SJSA1 (cell line): ENCODE measurements at regions not wholly inside any gene's neighbourhood (a gene's known extent, or its start where the extent isn't known, plus 50 kb on each side); places are given as distances from the start of the nearest gene placed in this dataset.
A peak's percentile ranks its signal among the peaks of the same experiment; 100 is the strongest.

Experiments
- DNase-seq, 2 experiments: peaks; one replicate each; pipeline ENCODE4 v3.0.0-alpha.2; 2015 to 2020; ENCODE audit warnings: low spot score in 2 of 2, low read depth in 1 of 2
- H3K27ac ChIP-seq: fragments of 250-450 bp; sonication (Bioruptor Pico); 2 replicates; pipeline ENCODE4 v1.5.1; 2020; ENCODE audit warnings: mild to moderate bottlenecking, moderate library complexity
- H3K27me3 ChIP-seq: fragments of 250-450 bp; sonication (Bioruptor Pico); replicated peaks from 2 replicates; pipeline ENCODE4 v1.5.1; 2020; ENCODE audit warnings: mild to moderate bottlenecking, moderate library complexity
- H3K36me3 ChIP-seq: fragments of 250-450 bp; sonication (Bioruptor Pico); 2 replicates; pipeline ENCODE4 v1.5.1; 2020; ENCODE audit warnings: mild to moderate bottlenecking
- H3K4me1 ChIP-seq: fragments of 250-450 bp; sonication (Bioruptor Pico); replicated peaks from 2 replicates; pipeline ENCODE4 v1.6.1; 2021; ENCODE audit warnings: mild to moderate bottlenecking
- H3K4me3 ChIP-seq: fragments of 250-450 bp; sonication (Bioruptor Pico); 2 replicates; pipeline ENCODE4 v1.5.1; 2020; ENCODE audit warnings: mild to moderate bottlenecking
- H3K9me3 ChIP-seq: fragments of 250-450 bp; sonication (Bioruptor Pico); replicated peaks from 2 replicates; pipeline ENCODE4 v1.5.1; 2020; ENCODE audit warnings: mild to moderate bottlenecking

DNA sequence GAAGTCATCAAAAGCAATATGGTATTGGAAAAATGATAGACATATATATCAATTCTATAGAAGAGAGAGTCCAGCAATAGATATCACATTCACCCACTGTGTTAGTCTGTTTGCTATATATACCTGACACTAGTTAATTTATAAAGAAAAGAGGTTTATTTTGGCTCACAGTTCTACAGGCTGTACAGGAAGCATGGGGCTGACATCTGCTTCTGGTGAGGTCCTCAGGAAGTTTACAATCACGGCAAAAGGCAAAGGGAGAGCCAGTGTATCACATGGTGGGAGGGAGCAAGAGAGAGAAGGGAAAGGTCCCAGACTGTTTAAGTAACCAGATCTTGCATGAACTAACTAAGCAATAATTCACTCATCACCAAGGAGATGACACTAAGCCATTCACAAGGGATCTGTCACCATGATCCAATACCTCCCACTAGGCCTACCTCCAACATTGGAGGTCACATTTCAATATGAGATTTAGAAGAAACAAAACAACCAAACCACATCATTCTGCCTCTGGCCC is 470.6 kb downstream of the METTL4 start:
- H3K4me3 ChIP-seq = no peak overlapping the region
- peaks cover 8% of the 10 kb centered on the region for H3K4me1 ChIP-seq
- no peaks in the 10 kb centered on the region for H3K36me3 ChIP-seq
- H3K27me3 ChIP-seq = no peaks in the 10 kb centered on the region
- no peak overlapping the region for H3K27ac ChIP-seq
- no peak for DNase-seq
- H3K9me3 ChIP-seq = no peaks in the 10 kb centered on the region

DNA sequence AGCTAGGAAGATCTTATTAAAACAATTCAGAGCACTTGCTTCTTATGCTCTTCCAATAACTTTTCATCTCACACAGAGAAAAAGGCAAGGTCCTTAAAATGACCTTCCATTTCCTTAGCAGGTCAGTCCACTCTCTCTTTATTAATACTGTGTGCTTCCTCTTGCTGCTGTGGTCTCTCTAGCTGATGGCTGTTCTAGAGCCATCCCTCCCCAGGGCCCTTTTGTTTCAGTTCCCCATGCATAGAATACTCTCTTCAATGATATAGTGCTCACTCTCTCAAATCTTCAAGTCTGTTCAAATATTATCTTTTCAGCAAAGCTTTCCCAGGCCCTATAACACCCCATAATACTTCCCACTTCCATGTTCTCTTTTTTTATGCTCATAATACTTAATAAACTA is 469.3 kb downstream of the METTL4 start:
- Histone ChIP-seq H3K4me1 (no peaks in the 10 kb centered on the region), H3K27ac (no peak overlapping the region), H3K36me3 (no peaks in the 10 kb centered on the region), H3K27me3 (no peaks in the 10 kb centered on the region), H3K4me3 (no peak overlapping the region), H3K9me3 (no peaks in the 10 kb centered on the region)
- no peak for DNase-seq

DNA sequence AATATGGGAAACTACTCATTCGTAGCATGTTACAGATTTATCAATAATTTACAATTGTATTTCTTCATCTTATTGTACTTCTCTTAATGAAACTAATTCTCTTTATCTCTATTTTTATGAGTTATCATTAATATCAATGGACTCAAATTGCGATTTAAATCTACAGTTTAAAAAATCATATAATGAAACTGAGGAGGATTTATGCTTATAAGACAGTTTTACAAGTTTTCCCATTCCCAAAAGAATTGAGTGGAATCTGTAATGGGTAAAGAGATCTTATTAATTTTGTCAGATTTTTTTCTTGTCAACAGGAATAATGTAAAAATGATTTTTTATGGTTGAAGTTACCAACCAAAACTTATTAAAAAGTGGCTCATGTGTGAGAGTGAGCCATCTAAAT is 468.0 kb downstream of the METTL4 start:
- Histone ChIP-seq H3K27ac (no peak overlapping the region), H3K4me3 (no peak overlapping the region), H3K36me3 (no peaks in the 10 kb centered on the region), H3K4me1 (peaks cover under 1% of the 10 kb centered on the region; the same call in 1 of the 2 replicates), H3K9me3 (no peaks in the 10 kb centered on the region), H3K27me3 (no peaks in the 10 kb centered on the region)
- no peak for DNase-seq

DNA sequence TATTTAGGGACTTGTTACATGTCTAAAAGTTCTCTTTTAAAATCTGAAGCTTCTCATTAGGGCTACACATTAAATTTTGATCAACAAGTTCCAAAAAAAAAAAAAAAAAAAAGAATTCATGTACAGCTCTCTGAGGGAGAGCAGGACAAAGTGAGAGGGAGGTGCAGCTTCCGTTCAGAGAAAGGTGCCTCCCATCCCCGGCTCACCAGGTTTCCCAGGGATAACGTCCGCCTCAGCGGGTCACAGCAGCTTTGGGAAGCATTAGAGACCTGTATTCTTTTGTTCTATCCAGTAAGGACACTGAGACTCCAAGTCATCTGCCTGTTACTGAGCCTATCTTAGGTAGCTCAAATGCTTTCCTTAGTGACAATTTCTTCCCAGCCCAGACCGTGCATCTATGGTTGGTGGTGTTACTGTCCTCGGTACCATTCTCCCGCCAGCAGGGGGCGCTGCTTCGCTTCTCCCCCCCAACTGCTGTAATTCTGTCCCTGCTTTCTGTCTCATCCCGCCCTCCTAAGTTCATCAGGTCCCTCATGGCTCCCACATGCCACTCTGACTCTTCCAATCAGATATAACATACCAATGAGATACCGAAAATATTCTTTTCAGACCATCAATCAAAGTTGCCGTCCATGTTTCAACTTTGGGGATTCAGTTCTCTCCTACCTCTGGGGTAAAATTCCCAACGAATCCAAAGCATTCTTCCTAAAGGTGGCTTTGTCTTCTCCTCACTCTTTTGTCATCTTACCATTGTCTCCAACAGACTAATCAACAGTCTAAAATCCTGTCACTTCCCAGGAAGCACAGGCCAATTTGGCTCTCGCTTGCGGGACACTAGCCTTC is 466.5 kb downstream of the METTL4 start:
- peaks cover 9% of the 10 kb centered on the region for H3K4me1 ChIP-seq
- H3K4me3 ChIP-seq = no peak overlapping the region

DNA sequence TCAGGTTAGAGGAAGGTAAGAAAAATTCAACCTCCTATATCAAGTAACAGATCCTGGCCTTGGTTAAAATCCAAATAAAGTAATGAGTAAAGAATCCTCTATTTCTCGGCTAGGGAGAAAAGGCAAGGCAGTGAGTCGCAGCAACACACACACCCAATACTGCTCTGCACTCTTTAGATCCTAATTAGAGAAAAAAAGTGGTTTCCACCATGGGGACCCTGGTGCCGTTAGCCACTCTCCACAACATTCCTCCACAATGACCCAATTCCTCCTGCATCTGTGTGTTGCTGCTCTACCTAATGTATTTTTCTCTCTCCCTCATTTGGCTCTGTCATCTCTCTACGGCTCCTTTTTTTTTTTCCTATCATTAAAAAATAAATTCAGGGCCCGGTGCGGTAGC is 462.7 kb downstream of the METTL4 start:
- Histone ChIP-seq H3K27ac (no peak overlapping the region), H3K4me3 (no peak overlapping the region), H3K36me3 (no peaks in the 10 kb centered on the region), H3K4me1 (peaks cover 37% of the 10 kb centered on the region), H3K27me3 (no peaks in the 10 kb centered on the region), H3K9me3 (no peaks in the 10 kb centered on the region)
- peak in 1 of 2 experiments; percentile 23 for DNase-seq

More for the DNA sequence above, 466.5 kb downstream of the METTL4 start:
- H3K27me3 ChIP-seq = no peaks in the 10 kb centered on the region
- H3K27ac ChIP-seq = no peak overlapping the region
- H3K9me3 ChIP-seq = no peaks in the 10 kb centered on the region
- DNase-seq = peak; percentile 48 to 59
- H3K36me3 ChIP-seq = no peaks in the 10 kb centered on the region

DNA sequence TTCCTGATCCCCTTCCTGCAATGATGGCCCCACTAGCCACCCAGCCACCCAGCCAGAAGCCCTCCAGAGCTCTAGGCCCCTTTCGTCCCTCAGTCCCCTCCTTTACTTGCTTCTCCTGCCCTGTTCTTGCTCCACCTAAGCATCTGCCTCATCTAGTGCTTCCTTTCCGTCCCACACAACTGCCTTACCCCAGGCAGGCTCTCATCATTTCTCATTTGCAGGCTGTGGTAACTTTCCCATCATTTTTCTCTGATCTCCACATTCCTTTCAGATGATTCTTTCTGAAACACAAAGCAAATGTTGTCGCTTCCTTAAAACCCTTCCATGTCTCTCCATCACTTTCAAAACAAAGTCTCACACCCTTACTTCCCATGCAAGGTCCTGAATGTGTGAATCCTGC is 459.8 kb downstream of the METTL4 start:
- Histone ChIP-seq H3K27ac (peak overlapping the region; percentile 45), H3K27me3 (no peaks in the 10 kb centered on the region), H3K4me1 (peaks cover 37% of the 10 kb centered on the region), H3K9me3 (no peaks in the 10 kb centered on the region), H3K4me3 (no peak overlapping the region), H3K36me3 (no peaks in the 10 kb centered on the region)
- DNase-seq = peak; percentile 54 to 76

DNA sequence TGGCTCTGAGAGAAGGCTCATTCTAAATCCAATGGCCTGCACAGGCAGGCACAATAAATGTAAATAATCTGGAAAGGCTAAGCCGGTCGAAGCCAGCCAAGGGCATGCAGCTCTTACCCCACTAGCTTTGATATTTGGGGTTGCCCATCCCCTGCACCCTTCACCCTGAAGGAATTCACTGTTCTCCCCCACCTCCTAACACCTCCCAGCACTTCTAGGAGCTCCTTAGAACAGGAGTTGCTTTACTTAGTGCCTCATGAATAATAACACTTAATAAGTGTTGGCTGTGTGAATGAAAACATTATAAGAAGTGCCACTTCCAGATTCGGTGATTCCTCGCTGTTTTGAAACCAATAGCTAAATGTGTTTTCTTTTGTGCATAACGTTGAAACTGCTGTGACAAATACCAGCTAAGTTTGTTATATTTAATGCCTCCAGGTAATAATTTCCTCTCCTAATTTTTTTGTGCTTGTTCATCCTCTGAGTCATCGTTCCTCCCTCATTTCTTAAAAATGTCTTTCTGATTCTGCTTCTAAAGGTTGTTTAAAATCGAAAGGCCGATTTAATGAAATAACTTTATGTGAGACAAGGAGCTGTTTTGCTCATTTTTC is 458.8 kb downstream of the METTL4 start:
- Histone ChIP-seq H3K9me3 (no peaks in the 10 kb centered on the region), H3K27me3 (no peaks in the 10 kb centered on the region), H3K4me3 (no peak overlapping the region), H3K4me1 (peaks cover 37% of the 10 kb centered on the region), H3K36me3 (no peaks in the 10 kb centered on the region), H3K27ac (peak overlapping the region; percentile 45)
- peak in 1 of 2 experiments; percentile 29 for DNase-seq

DNA sequence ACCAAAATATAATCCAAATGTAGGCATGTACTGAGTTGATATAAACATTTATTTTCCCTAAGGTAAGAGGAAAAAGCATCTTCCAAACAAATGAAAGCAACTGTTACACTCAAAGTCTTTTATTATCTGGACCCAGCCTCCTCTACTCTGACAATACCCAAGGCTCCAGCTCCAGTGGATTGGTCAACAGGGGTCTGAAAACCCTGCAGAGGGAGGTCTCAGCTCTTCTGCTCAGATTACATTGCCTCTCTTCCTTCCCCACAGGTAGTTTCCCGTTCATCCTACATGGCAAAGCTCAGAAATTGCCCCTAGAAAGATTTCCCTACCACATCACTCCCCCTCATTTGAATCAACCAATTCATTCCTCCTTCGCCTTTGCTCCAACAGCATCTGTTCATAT is 457.0 kb downstream of the METTL4 start:
- no peaks in the 10 kb centered on the region for H3K36me3 ChIP-seq
- H3K27me3 ChIP-seq = no peaks in the 10 kb centered on the region

DNA sequence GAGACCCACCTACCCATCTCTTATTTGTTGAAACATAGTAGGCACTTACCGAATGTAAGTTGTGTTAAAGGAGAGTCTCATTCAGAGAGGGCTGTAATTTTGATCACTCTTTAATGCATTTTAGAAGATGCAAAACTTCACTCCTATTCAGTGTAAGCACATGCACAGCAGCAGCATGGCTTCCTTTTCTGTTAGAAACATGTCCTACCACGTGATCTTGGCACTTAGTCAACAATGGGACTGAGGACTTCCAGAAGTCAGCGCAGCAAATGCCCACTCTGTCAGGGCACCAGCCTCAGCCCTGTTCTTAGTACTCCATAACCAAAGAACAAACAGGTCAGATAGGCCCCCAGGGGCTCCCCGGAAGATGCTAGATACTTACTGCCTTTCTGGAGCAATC is 456.5 kb downstream of the METTL4 start:
- peaks cover 28% of the 10 kb centered on the region for H3K4me1 ChIP-seq
- no peak for DNase-seq

More for the DNA sequence above, 457.0 kb downstream of the METTL4 start:
- Histone ChIP-seq H3K4me3 (no peak overlapping the region), H3K9me3 (no peaks in the 10 kb centered on the region), H3K4me1 (peaks cover 28% of the 10 kb centered on the region), H3K27ac (no peak overlapping the region)
- DNase-seq = no peak

DNA sequence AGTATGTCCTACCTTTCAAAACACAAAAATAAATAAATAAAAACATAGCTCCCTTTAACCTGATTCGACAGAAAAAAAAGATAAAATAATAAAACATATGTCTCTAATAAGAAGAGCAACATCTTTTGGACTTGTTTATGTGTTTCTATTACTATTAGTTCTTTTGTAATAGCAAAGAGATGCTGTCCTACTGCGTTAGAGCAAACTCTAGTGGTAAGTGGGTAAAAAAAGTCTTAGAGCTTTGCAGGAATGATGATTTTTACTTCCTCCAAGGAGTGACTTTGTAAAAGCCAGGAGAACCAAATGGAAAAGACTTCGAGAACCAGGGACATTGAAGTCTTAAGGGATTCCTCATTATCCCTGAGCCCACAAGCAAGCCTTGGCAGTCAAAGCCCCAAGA is 450.1 kb downstream of the METTL4 start:
- no peak overlapping the region for H3K27ac ChIP-seq
- DNase-seq = no peak
- no peaks in the 10 kb centered on the region for H3K9me3 ChIP-seq
- H3K4me1 ChIP-seq = no peaks in the 10 kb centered on the region
- no peaks in the 10 kb centered on the region for H3K27me3 ChIP-seq
- H3K4me3 ChIP-seq = no peak overlapping the region
- H3K36me3 ChIP-seq = no peaks in the 10 kb centered on the region

More for the DNA sequence above, 456.5 kb downstream of the METTL4 start:
- no peaks in the 10 kb centered on the region for H3K36me3 ChIP-seq
- H3K9me3 ChIP-seq = no peaks in the 10 kb centered on the region
- H3K4me3 ChIP-seq = no peak overlapping the region
- no peaks in the 10 kb centered on the region for H3K27me3 ChIP-seq
- H3K27ac ChIP-seq = no peak overlapping the region

DNA sequence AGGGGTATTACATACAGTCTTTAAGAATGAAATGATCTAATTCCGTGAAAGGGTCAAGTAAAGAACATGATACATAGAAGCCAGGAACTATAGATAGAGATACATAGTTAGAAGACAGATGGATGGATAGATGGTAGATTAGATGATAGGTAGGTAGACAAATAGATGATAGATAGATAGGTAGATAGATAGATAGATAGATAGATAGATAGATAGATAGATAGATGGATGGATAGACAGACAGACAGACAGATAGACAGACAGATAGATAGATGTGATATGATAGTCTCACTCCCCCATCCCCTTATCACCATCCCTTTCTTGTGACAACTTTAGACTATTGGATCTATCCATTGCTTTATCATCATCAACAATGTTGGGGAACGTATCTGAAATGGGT is 448.2 kb downstream of the METTL4 start:
- Histone ChIP-seq H3K27me3 (no peaks in the 10 kb centered on the region), H3K4me1 (no peaks in the 10 kb centered on the region), H3K4me3 (no peak overlapping the region), H3K27ac (no peak overlapping the region), H3K36me3 (no peaks in the 10 kb centered on the region), H3K9me3 (no peaks in the 10 kb centered on the region)
- DNase-seq = no peak

DNA sequence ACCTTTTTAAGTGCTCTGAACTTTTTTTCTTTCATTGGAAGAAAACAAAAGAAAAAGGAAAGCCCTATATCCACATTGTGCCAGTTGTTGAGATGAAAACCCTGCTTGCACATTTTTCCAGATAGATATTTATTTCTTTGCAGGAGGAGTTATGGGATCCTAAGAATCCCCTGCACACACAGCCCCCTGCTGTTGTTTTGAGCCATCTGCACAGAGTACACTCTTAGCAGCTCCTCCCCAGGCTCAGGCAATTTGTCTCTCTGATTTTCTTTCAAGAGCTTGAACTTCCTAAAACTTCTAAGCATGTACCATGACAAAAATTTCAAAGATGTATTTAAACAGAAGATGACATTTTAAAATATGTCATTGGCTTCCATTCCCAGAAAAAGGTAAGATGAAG is 436.9 kb downstream of the METTL4 start:
- Histone ChIP-seq H3K36me3 (no peaks in the 10 kb centered on the region), H3K4me3 (no peak overlapping the region), H3K27me3 (no peaks in the 10 kb centered on the region), H3K9me3 (no peaks in the 10 kb centered on the region), H3K27ac (no peak overlapping the region), H3K4me1 (peaks cover 1% of the 10 kb centered on the region)
- no peak for DNase-seq

DNA sequence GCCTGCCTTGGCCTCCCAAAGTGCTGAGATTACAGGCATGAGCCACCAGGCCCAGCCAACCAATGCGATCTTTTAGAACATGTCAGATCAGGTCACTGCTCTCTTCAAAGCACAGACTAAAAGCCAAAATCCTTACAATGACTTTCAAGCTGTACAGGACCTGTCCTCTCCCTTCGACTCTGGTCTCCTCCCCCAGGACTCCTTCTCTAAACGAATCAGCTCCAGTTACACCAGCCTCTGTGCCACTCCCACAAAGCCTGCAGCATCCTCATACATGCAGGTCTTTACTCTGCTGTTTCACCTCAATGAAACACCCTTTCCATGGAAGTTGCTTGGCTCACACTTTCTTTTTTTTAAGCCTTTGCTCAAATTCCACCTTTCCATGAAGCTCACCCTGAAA is 436.0 kb downstream of the METTL4 start:
- Histone ChIP-seq H3K4me1 (peaks cover 11% of the 10 kb centered on the region), H3K9me3 (no peaks in the 10 kb centered on the region), H3K36me3 (no peaks in the 10 kb centered on the region), H3K4me3 (no peak overlapping the region), H3K27ac (no peak overlapping the region), H3K27me3 (no peaks in the 10 kb centered on the region)
- no peak for DNase-seq

DNA sequence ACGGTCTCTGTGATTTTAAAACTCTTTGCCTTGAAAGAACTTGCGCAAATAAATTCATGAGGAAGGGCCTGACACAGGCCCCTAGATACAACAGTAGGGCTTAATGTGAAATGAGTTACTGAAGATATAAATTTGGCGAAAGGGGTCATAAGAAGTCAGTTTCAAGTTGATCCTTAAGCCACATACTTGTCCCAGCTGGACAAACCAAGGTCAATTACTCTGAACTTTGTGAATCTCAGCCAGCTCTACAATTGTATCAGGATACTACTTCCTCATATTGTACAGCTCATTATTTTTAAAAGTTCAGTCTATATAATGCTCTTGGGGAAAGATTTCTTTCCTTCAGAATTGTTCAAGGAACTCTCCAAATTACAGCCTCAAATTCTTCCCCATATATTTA is 432.8 kb downstream of the METTL4 start:
- peaks cover 15% of the 10 kb centered on the region for H3K4me1 ChIP-seq
- no peak for DNase-seq
- H3K4me3 ChIP-seq = no peak overlapping the region
- no peaks in the 10 kb centered on the region for H3K9me3 ChIP-seq
- no peak overlapping the region for H3K27ac ChIP-seq
- no peaks in the 10 kb centered on the region for H3K27me3 ChIP-seq
- H3K36me3 ChIP-seq = no peaks in the 10 kb centered on the region
